BE2C (cell line): ENCODE measurements at regions not wholly inside any gene's neighbourhood (a gene's known extent, or its start where the extent isn't known, plus 50 kb on each side); places are given as distances from the start of the nearest gene placed in this dataset.

ENCODE experiments used
- DNase-seq: peaks from one replicate; pipeline ENCODE4 v3.0.0-alpha.2; 2020
- H3K27me3 ChIP-seq: fragments of 250-450 bp; sonication (Bioruptor Pico); 2 replicates; pipeline ENCODE4 v1.5.1; 2020; ENCODE audit warnings: mild to moderate bottlenecking
- H3K36me3 ChIP-seq: fragments of 250-450 bp; sonication (Bioruptor Pico); 2 replicates; pipeline ENCODE4 v1.5.1; 2020; ENCODE audit warnings: mild to moderate bottlenecking
- H3K4me1 ChIP-seq: fragments of 250-450 bp; sonication (Bioruptor Pico); 2 replicates; pipeline ENCODE4 v1.5.1; 2020
- H3K4me3 ChIP-seq: 2 replicates; pipeline ENCODE4 v1.5.1; 2011; ENCODE audit warnings: low read depth, low read length
- H3K9me3 ChIP-seq: fragments of 250-450 bp; sonication (Bioruptor Pico); 2 replicates; pipeline ENCODE4 v1.5.1; 2020
- TF ChIP-seq, protein P1 (sequence below): IDR thresholded peaks from 2 replicates; pipeline ENCODE4 v1.5.1; 2012; ENCODE audit warnings: mild to moderate bottlenecking, low read depth, low read length

GRCh38 chr15:62698646-62699045 lies 343.9 kb upstream of the TPM1 start:
- Histone ChIP-seq H3K27me3 (no peaks in the 10 kb centered on the region), H3K9me3 (no peaks in the 10 kb centered on the region), H3K36me3 (peaks cover 13% of the 10 kb centered on the region), H3K4me1 (peaks cover 8% of the 10 kb centered on the region), H3K4me3 (no peak overlapping the region)
- TF ChIP-seq, protein P1, sequence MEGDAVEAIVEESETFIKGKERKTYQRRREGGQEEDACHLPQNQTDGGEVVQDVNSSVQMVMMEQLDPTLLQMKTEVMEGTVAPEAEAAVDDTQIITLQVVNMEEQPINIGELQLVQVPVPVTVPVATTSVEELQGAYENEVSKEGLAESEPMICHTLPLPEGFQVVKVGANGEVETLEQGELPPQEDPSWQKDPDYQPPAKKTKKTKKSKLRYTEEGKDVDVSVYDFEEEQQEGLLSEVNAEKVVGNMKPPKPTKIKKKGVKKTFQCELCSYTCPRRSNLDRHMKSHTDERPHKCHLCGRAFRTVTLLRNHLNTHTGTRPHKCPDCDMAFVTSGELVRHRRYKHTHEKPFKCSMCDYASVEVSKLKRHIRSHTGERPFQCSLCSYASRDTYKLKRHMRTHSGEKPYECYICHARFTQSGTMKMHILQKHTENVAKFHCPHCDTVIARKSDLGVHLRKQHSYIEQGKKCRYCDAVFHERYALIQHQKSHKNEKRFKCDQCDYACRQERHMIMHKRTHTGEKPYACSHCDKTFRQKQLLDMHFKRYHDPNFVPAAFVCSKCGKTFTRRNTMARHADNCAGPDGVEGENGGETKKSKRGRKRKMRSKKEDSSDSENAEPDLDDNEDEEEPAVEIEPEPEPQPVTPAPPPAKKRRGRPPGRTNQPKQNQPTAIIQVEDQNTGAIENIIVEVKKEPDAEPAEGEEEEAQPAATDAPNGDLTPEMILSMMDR, result no peak
- no peak for DNase-seq

GRCh38 chr15:62706317-62706716 lies 336.2 kb upstream of the TPM1 start:
- no peaks in the 10 kb centered on the region; the same call in 1 of the 2 replicates for H3K36me3 ChIP-seq
- H3K4me1 ChIP-seq, result no peaks in the 10 kb centered on the region
- TF ChIP-seq, protein P1, result peak; percentile 49
- H3K9me3 ChIP-seq, result no peaks in the 10 kb centered on the region
- H3K4me3 ChIP-seq, result no peak overlapping the region
- H3K27me3 ChIP-seq, result no peaks in the 10 kb centered on the region
- DNase-seq, result no peak

DNA sequence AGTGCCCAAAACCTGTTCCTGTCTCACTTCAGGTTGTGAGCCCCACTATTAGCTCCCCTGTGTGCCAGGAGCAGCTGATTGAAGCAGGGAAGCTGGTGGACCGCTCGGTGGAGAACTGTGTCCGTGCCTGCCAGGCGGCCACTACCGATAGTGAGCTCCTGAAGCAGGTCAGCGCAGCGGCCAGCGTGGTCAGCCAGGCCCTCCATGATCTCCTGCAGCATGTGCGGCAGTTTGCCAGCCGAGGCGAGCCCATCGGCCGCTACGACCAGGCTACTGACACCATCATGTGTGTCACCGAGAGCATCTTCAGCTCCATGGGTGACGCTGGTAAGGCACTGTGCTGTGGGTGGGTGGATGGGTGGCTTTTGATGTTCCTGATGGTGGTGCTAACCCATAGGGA lies 334.1 kb upstream of the TPM1 start:
- no peaks in the 10 kb centered on the region for H3K36me3 ChIP-seq
- H3K4me1 ChIP-seq, result no peaks in the 10 kb centered on the region
- H3K4me3 ChIP-seq, result no peak overlapping the region
- no peak for DNase-seq
- H3K27me3 ChIP-seq, result no peaks in the 10 kb centered on the region
- TF ChIP-seq, protein P1, result no peak
- no peaks in the 10 kb centered on the region for H3K9me3 ChIP-seq

DNA sequence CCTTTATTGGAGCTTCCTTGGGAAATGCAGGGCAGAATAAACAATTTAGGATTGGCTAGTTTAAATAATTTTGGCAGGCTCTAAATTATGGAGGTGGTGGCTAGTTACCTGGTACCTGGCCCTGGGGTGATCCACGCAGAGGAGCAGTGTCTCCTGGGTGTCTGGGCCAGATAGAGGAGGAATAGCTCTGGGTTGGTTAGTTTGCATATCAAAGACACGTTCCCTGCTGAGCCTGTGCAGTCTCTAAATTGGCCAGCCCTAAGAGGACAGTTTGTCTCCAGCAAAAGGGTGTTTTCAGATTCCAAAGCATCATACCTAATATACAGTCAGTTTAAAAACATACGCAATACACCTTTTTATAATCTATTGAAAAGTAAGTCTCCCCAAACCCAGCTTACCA lies 333.3 kb upstream of the TPM1 start:
- Histone ChIP-seq H3K4me1 (no peaks in the 10 kb centered on the region), H3K4me3 (no peak overlapping the region), H3K27me3 (no peaks in the 10 kb centered on the region), H3K36me3 (no peaks in the 10 kb centered on the region), H3K9me3 (no peaks in the 10 kb centered on the region)
- no peak for DNase-seq
- TF ChIP-seq, protein P1, result no peak

- Histone ChIP-seq H3K27me3 (no peaks in the 10 kb centered on the region), H3K4me1 (no peaks in the 10 kb centered on the region), H3K36me3 (no peaks in the 10 kb centered on the region), H3K4me3 (no peak overlapping the region), H3K9me3 (no peaks in the 10 kb centered on the region)
- TF ChIP-seq, protein P1, result no peak
- no peak for DNase-seq
Observed at GRCh38 chr15:62711691-62712454, 330.7 kb upstream of the TPM1 start.

DNA sequence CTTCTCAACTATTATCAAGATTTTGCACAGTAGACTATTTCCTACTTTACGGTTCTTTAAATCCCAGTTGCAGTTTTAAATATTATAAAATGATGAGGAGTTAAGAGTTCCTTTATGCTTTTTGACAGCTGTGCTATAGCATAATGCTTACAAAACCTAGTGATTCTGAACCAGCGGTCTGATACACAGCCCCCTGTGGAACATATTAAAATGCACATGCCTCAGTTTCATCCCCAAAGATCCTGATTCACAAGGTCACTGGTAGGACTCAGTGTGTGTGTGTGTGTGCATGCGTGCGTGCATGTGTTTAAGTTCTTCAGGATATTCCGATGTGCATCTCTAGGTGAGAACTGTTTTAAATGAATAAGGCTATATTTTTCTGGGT lies 330.1 kb upstream of the TPM1 start:
- peaks cover 5% of the 10 kb centered on the region for H3K4me1 ChIP-seq
- DNase-seq, result no peak
- no peaks in the 10 kb centered on the region for H3K27me3 ChIP-seq
- H3K36me3 ChIP-seq, result no peaks in the 10 kb centered on the region
- TF ChIP-seq, protein P1, result no peak
- H3K9me3 ChIP-seq, result no peaks in the 10 kb centered on the region
- no peak overlapping the region for H3K4me3 ChIP-seq
